ENCODE measurements at regions not wholly inside any gene's neighbourhood (a gene's known extent, or its start where the extent isn't known, plus 50 kb on each side); places are given as distances from the start of the nearest gene placed in this dataset.

DNA sequence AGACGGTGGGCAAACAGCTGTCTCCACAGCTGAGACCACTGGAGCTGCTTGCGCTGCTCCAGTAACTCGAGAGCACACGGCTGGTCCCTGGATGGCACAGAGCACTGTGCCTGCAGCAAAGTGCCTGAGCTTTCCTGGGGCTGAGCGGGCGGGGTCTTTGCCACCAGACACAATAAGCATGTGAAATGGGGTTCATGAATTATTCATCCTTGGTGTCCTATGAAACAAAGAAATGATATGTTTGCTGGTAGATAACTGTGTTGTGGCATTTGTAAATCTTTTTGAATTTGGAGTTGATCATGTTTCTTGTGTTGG is 151.7 kb upstream of the MPDZ start:
- Histone ChIP-seq H3K27me3 (ENCODE audit: control insufficient read depth, insufficient read depth, low read length) (no peaks in the 10 kb centered on the region), H3K36me3 (ENCODE audit: control insufficient read depth, insufficient read depth, low read length) (no peaks in the 10 kb centered on the region), H3K9me3 (ENCODE audit: control insufficient read depth, insufficient read depth, low read length) (peaks cover 4% of the 10 kb centered on the region), H3K27ac (ENCODE audit: low read length) (no peak overlapping the region), H3K4me3 (ENCODE audit: low read length) (no peak overlapping the region), H3K4me1 (ENCODE audit: control insufficient read depth, insufficient read depth, low read length) (no peaks in the 10 kb centered on the region)
- 85% methylated on average over 6 of the region's 6 CpGs for WGBS (ENCODE audit: insufficient coverage)
- Mint-ChIP-seq H3K4me3 (no peak overlapping the region), H3K36me3 (no peaks in the 10 kb centered on the region), H3K27ac (no peak overlapping the region), H3K9me3 (peaks cover 0 to 2% of the 10 kb centered on the region in 2 donors), H3K4me1 (no peaks in the 10 kb centered on the region), H3K27me3 (ENCODE audit: low read depth in 2 of 2) (no peaks in the 10 kb centered on the region)
- TF ChIP-seq, protein P1, sequence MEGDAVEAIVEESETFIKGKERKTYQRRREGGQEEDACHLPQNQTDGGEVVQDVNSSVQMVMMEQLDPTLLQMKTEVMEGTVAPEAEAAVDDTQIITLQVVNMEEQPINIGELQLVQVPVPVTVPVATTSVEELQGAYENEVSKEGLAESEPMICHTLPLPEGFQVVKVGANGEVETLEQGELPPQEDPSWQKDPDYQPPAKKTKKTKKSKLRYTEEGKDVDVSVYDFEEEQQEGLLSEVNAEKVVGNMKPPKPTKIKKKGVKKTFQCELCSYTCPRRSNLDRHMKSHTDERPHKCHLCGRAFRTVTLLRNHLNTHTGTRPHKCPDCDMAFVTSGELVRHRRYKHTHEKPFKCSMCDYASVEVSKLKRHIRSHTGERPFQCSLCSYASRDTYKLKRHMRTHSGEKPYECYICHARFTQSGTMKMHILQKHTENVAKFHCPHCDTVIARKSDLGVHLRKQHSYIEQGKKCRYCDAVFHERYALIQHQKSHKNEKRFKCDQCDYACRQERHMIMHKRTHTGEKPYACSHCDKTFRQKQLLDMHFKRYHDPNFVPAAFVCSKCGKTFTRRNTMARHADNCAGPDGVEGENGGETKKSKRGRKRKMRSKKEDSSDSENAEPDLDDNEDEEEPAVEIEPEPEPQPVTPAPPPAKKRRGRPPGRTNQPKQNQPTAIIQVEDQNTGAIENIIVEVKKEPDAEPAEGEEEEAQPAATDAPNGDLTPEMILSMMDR (IDR thresholded peaks at IDR 0.05): no peak
- DNase-seq: no peak
- no peak for ATAC-seq
- intact Hi-C loops (cut with micrococcal nuclease): no loop called here

DNA sequence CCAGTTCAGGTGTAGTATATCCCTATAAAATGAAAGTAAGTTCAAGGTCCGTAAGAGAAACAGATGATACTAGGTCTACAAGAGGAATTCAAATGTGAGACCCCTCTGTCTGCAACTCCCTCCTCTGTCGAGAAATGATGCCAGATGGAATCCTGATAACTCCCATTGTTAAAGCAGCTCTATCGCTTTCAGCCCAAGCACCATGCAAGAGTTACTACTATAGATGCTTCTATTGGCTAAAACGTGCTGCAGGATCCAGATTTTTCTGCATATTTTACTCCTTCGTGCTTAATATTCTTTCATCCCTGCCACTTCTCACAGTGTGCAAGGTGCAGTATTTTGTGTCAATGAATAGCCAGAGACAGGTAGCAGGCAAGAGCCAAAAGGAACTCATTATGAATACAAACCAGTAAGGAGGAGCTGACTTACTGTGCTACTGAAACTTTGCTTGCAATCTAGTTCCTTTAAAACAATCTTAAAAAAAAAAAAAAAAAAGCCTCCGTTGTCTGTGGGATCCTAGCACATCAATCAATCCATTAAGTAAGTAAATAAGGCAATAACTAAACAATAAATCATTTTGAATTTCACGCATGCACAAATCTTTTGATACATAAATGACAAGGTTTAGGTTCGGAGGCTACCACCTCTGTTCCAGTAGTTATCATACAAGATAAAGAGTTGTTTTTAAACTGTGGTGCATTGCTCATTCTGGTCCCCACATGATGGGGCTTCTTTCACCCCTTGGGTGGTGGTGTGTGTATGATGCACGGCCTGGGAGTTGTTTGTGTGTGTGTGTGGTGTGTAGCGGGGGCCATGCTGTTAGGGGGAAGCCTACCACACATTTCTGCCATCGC is 151.1 kb upstream of the MPDZ start:
- TF ChIP-seq, protein P1 (IDR thresholded peaks at IDR 0.05): no peak
- Histone ChIP-seq H3K36me3 (ENCODE audit: control insufficient read depth, insufficient read depth, low read length) (no peaks in the 10 kb centered on the region), H3K4me3 (ENCODE audit: low read length) (no peak overlapping the region), H3K27me3 (ENCODE audit: control insufficient read depth, insufficient read depth, low read length) (no peaks in the 10 kb centered on the region), H3K9me3 (ENCODE audit: control insufficient read depth, insufficient read depth, low read length) (peaks cover 4% of the 10 kb centered on the region), H3K27ac (ENCODE audit: low read length) (no peak overlapping the region), H3K4me1 (ENCODE audit: control insufficient read depth, insufficient read depth, low read length) (no peaks in the 10 kb centered on the region)
- no peak overlapping the region for H3K27ac Mint-ChIP-seq
- WGBS (ENCODE audit: insufficient coverage): 68% methylated on average over 10 of the region's 11 CpGs
- H3K27me3 Mint-ChIP-seq (ENCODE audit: low read depth in 2 of 2): no peaks in the 10 kb centered on the region
- no peak for ATAC-seq
- H3K4me1 Mint-ChIP-seq: no peaks in the 10 kb centered on the region
- H3K36me3 Mint-ChIP-seq: no peaks in the 10 kb centered on the region
- no peak overlapping the region for H3K4me3 Mint-ChIP-seq
- DNase-seq: no peak
- no peaks in the 10 kb centered on the region for H3K9me3 Mint-ChIP-seq
- intact Hi-C loops (cut with micrococcal nuclease): no loop called here

DNA sequence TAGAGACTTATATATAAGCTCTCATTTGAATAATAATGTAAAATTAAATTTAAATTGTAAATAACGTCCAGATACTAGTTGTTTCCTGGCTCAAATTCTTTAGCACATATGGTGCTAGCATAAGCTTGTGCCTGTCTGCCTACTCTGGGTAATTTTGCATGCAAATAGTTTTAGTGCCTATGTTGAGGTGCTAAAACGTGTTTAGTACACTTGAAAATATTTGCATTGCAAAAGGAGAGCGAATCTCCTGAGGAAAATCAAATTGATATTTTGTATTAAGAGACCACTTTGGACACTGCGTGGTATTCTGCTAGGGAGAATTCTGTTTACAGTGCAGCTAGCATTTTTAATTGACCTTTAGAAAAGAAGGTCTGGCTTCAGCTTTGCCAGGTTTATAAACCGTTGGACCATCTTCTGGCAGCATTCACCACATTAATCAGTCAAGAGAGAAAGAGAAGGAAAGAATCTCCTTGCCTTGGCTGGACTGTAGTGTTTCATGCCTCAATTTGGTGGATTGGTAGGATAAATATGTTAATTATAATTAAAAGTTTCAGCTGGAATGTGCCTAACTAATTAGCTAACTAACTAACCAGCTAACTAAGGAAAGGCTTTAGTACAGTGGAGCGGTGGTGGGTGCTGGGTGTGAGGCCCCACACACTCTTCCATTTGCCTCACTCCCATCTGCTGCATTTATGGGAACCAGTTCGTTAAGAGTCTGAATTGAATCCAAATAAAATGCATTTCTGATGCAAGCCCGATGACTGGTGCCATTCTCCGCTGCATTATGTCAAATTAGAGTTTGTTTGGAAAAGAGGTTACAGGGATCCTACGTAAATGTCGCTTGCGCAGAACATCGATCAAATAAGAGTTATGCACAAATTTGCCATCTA is 150.1 kb upstream of the MPDZ start:
- Mint-ChIP-seq H3K4me1 (no peaks in the 10 kb centered on the region), H3K4me3 (no peak overlapping the region), H3K36me3 (no peaks in the 10 kb centered on the region), H3K27me3 (ENCODE audit: low read depth in 2 of 2) (no peaks in the 10 kb centered on the region), H3K9me3 (peaks cover 0 to 1% of the 10 kb centered on the region in 2 donors), H3K27ac (no peak overlapping the region)
- DNase-seq: no peak
- Histone ChIP-seq H3K27ac (ENCODE audit: low read length) (no peak overlapping the region), H3K4me3 (ENCODE audit: low read length) (no peak overlapping the region), H3K27me3 (ENCODE audit: control insufficient read depth, insufficient read depth, low read length) (no peaks in the 10 kb centered on the region), H3K9me3 (ENCODE audit: control insufficient read depth, insufficient read depth, low read length) (peaks cover 4% of the 10 kb centered on the region), H3K4me1 (ENCODE audit: control insufficient read depth, insufficient read depth, low read length) (no peaks in the 10 kb centered on the region), H3K36me3 (ENCODE audit: control insufficient read depth, insufficient read depth, low read length) (no peaks in the 10 kb centered on the region)
- 83% methylated on average over 13 of the region's 13 CpGs for WGBS (ENCODE audit: insufficient coverage)
- ATAC-seq: no peak
- intact Hi-C loops (cut with micrococcal nuclease): loop anchor here (5.0 kb wide), 1 partner anchor 1338 kb away; no protein-coding TSS in a partner anchor
- TF ChIP-seq, protein P1 (IDR thresholded peaks at IDR 0.05): no peak

Data from natural killer cell (primary cell).